Ishikawa (cell line): ENCODE measurements at regions not wholly inside any gene's neighbourhood (a gene's known extent, or its start where the extent isn't known, plus 50 kb on each side); places are given as distances from the start of the nearest gene placed in this dataset.

ENCODE experiments used
- EP300 ChIP-seq: IDR thresholded peaks from 2 replicates; pipeline ENCODE4 v1.6.1; 2012; ENCODE audit warnings: borderline replicate concordance
- NFIC ChIP-seq: IDR thresholded peaks from 2 replicates; pipeline ENCODE4 v1.6.1; 2012
- TEAD4 ChIP-seq: IDR thresholded peaks from 2 replicates; pipeline ENCODE4 v1.6.1; 2012
- YY1 ChIP-seq: IDR thresholded peaks from 2 replicates; pipeline ENCODE4 v1.6.1; 2012; ENCODE audit warnings: low read depth
- TF ChIP-seq, protein P1 (sequence below): IDR thresholded peaks from 2 replicates; pipeline ENCODE4 v1.6.1; 2012; ENCODE audit warnings: low read depth, mild to moderate bottlenecking

DNA sequence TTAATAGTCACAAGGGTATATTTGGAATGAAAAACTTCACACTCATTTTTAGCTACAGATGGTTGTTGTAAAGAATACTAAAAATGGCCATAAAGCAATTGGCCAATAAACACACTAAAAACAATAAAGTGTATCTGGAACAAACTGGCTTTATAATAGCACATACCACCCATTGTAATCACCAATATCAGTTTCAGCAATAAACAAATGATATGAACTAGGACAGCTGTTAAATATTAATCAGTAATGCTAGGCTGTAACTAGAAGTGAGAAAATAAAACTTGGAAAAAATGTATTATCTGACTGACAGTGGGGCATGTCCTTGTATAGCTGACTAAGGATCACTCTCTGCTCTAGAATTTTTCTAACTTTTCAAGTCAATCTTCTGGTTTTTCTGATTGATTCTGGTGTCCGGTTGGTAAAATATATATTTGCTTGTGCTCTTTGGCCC, 312.5 kb downstream of the RND3 start:
- no peak for TF ChIP-seq TEAD4
- no peak for TF ChIP-seq YY1
- TF ChIP-seq EP300 = no peak
- TF ChIP-seq, protein P1, sequence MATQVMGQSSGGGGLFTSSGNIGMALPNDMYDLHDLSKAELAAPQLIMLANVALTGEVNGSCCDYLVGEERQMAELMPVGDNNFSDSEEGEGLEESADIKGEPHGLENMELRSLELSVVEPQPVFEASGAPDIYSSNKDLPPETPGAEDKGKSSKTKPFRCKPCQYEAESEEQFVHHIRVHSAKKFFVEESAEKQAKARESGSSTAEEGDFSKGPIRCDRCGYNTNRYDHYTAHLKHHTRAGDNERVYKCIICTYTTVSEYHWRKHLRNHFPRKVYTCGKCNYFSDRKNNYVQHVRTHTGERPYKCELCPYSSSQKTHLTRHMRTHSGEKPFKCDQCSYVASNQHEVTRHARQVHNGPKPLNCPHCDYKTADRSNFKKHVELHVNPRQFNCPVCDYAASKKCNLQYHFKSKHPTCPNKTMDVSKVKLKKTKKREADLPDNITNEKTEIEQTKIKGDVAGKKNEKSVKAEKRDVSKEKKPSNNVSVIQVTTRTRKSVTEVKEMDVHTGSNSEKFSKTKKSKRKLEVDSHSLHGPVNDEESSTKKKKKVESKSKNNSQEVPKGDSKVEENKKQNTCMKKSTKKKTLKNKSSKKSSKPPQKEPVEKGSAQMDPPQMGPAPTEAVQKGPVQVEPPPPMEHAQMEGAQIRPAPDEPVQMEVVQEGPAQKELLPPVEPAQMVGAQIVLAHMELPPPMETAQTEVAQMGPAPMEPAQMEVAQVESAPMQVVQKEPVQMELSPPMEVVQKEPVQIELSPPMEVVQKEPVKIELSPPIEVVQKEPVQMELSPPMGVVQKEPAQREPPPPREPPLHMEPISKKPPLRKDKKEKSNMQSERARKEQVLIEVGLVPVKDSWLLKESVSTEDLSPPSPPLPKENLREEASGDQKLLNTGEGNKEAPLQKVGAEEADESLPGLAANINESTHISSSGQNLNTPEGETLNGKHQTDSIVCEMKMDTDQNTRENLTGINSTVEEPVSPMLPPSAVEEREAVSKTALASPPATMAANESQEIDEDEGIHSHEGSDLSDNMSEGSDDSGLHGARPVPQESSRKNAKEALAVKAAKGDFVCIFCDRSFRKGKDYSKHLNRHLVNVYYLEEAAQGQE = no peak
- TF ChIP-seq NFIC = no peak
